Ovary (tissue), 7 donors: ENCODE measurements at regions not wholly inside any gene's neighbourhood (a gene's known extent, or its start where the extent isn't known, plus 50 kb on each side); places are given as distances from the start of the nearest gene placed in this dataset.

ENCODE experiments used
- DNase-seq, 5 donors: peaks; one replicate each; pipeline ENCODE4 v3.0.0-alpha.2; 2019 to 2020
- H3K27ac ChIP-seq, 2 donors: fragments of 200-600 bp; one replicate each; pipeline versions ENCODE4 v1.5.1 to v1.8.0; 2019 to 2022
- H3K27me3 ChIP-seq: fragments of 200-600 bp; one replicate; pipeline ENCODE4 v1.8.0; 2022
- H3K36me3 ChIP-seq: fragments of 200-600 bp; sonication (generic); one replicate; pipeline ENCODE4 v1.5.1; 2019
- H3K4me1 ChIP-seq: one replicate; pipeline ENCODE4 v1.8.1; 2013; ENCODE audit warnings: mild to moderate bottlenecking, moderate library complexity; ENCODE audit not compliant: insufficient read depth
- H3K4me3 ChIP-seq: fragments of 200-600 bp; sonication (generic); one replicate; pipeline ENCODE4 v1.5.1; 2017
- H3K9me3 ChIP-seq, 2 donors: fragments of 200-600 bp in 1 of 2; sonication (generic) in 1 of 2; one replicate each; pipeline versions ENCODE4 v1.5.1 to v1.8.1; 2013 to 2019; ENCODE audit warnings: mild to moderate bottlenecking in 1 of 2, moderate library complexity in 1 of 2
- CTCF ChIP-seq, 3 donors: fragments of 450-650 bp in 2 of 3; fragments of 200-600 bp in 1 of 3; IDR thresholded peaks; one replicate each; pipeline versions ENCODE4 v1.5.1 to v1.8.0; 2016 to 2022; ENCODE audit warnings: antibody characterized with exemption in 3 of 3, mild to moderate bottlenecking in 1 of 3
- EP300 ChIP-seq: sonication (generic); formaldehyde crosslinking; IDR thresholded peaks from one replicate; pipeline ENCODE4 v1.6.1; 2017; ENCODE audit warnings: antibody characterized with exemption
- POLR2A ChIP-seq: fragments of 450-650 bp; IDR thresholded peaks from one replicate; pipeline ENCODE4 v1.6.1; 2017; ENCODE audit warnings: antibody characterized with exemption, mild to moderate bottlenecking, moderate library complexity
- WGBS, 3 donors: extraction: QIAGEN DNeasy Blood & Tissue Kit in 1 of 3; methylation state at CpG; one replicate each; pipeline versions ENCODE4 v1.1.5 to v1.1.7; 2013 to 2017; 5-methylcytosine and 5-hydroxymethylcytosine counted together
- intact Hi-C, 4 donors: fragments of 100-400 bp; cut with DNase I; formaldehyde crosslinking; loops; one replicate each; pipeline versions ENCODE4 v1.11.0 to v1.15.1; 2022 to 2023
- donor health status: DM: no; HTN: no; CAD: no; lungs with moderate emphysema.
- donor health status: DM: no; HTN: no; CAD: no.
- donor health status: Bipolar disorder and iron deficiency.
- donor health status: DM: no; HTN: no; CAD: no.
- donor health status: DM: yes; HTN: yes; CAD: no.

- H3K9me3 ChIP-seq = no peaks in the 10 kb centered on the region
- no peaks in the 10 kb centered on the region for H3K36me3 ChIP-seq
- WGBS, 3 donors = 95 to 96% (median 96%) methylated on average over 6 of the region's 6 CpGs
- intact Hi-C loops = no loop called here
- H3K4me1 ChIP-seq = peaks cover 3% of the 10 kb centered on the region
- no peak overlapping the region for H3K4me3 ChIP-seq
- no peak overlapping the region for H3K27ac ChIP-seq
- no peaks in the 10 kb centered on the region for H3K27me3 ChIP-seq
- DNase-seq = no peak
- TF ChIP-seq POLR2A = no peak
Observed at GRCh38 chr18:75839041-75839440, 411.5 kb upstream of the SMIM21 start.

GRCh38 chr18:75837316-75837715, 409.8 kb upstream of the SMIM21 start:
- H3K9me3 ChIP-seq = no peaks in the 10 kb centered on the region
- WGBS, 3 donors = 89 to 94% (median 94%) methylated on average over 2 of the region's 2 CpGs
- TF ChIP-seq CTCF (IDR thresholded peaks at IDR 0.05) = no peak
- TF ChIP-seq EP300 = no peak
- no peak for TF ChIP-seq POLR2A
- no peak for DNase-seq
- H3K27me3 ChIP-seq = no peaks in the 10 kb centered on the region
- H3K4me3 ChIP-seq = no peak overlapping the region
- H3K36me3 ChIP-seq = no peaks in the 10 kb centered on the region
- H3K4me1 ChIP-seq = peaks cover 3% of the 10 kb centered on the region
- no peak overlapping the region for H3K27ac ChIP-seq
- intact Hi-C loops = no loop called here

GRCh38 chr18:75836516-75836915, 409.0 kb upstream of the SMIM21 start:
- DNase-seq = no peak
- no peak overlapping the region for H3K27ac ChIP-seq
- no peaks in the 10 kb centered on the region for H3K9me3 ChIP-seq
- intact Hi-C loops = no loop called here
- no peak overlapping the region for H3K4me3 ChIP-seq
- 83 to 86% (median 84%) methylated on average over 2 of the region's 2 CpGs for WGBS, 3 donors
- H3K36me3 ChIP-seq = no peaks in the 10 kb centered on the region
- H3K4me1 ChIP-seq = peaks cover 3% of the 10 kb centered on the region
- TF ChIP-seq POLR2A = no peak
- TF ChIP-seq EP300 = no peak
- no peaks in the 10 kb centered on the region for H3K27me3 ChIP-seq

- Histone ChIP-seq H3K27ac (no peak overlapping the region), H3K9me3 (no peaks in the 10 kb centered on the region), H3K27me3 (no peaks in the 10 kb centered on the region), H3K36me3 (no peaks in the 10 kb centered on the region), H3K4me3 (no peak overlapping the region), H3K4me1 (peaks cover 3% of the 10 kb centered on the region)
- TF ChIP-seq CTCF (IDR thresholded peaks at IDR 0.05) = no peak
- TF ChIP-seq EP300 = no peak
- TF ChIP-seq POLR2A = no peak
- intact Hi-C loops = no loop called here
- 94 to 99% (median 97%) methylated on average over 4 of the region's 4 CpGs for WGBS, 3 donors
- no peak for DNase-seq
Observed at GRCh38 chr18:75831960-75832359, 404.5 kb upstream of the SMIM21 start.

- no peaks in the 10 kb centered on the region for H3K9me3 ChIP-seq
- TF ChIP-seq POLR2A (no peak), EP300 (no peak), CTCF (IDR thresholded peaks at IDR 0.05) (no peak)
- no peaks in the 10 kb centered on the region for H3K27me3 ChIP-seq
- H3K27ac ChIP-seq = no peak overlapping the region
- DNase-seq = no peak
- H3K4me1 ChIP-seq = peaks cover 3% of the 10 kb centered on the region
- intact Hi-C loops = no loop called here
- H3K4me3 ChIP-seq = no peak overlapping the region
- no peaks in the 10 kb centered on the region for H3K36me3 ChIP-seq
- 69 to 72% (median 71%) methylated on average over 2 of the region's 2 CpGs for WGBS, 3 donors
Observed at GRCh38 chr18:75830828-75831227, 403.3 kb upstream of the SMIM21 start.

- Histone ChIP-seq H3K27me3 (no peaks in the 10 kb centered on the region), H3K36me3 (no peaks in the 10 kb centered on the region), H3K4me1 (no peaks in the 10 kb centered on the region), H3K9me3 (no peaks in the 10 kb centered on the region), H3K27ac (no peak overlapping the region), H3K4me3 (no peak overlapping the region)
- no peak for DNase-seq
- 57 to 61% (median 59%) methylated on average over 4 of the region's 4 CpGs for WGBS, 3 donors
- intact Hi-C loops = no loop called here
- TF ChIP-seq EP300 = no peak
- TF ChIP-seq POLR2A = no peak
- no peak for TF ChIP-seq CTCF (IDR thresholded peaks at IDR 0.05)
Observed at GRCh38 chr18:75829091-75829490, 401.6 kb upstream of the SMIM21 start.
